ENCODE measurements at regions not wholly inside any gene's neighbourhood (a gene's known extent, or its start where the extent isn't known, plus 50 kb on each side); places are given as distances from the start of the nearest gene placed in this dataset.
"Not testable (repeated sequence)": the region's sequence is repeated elsewhere in the genome, so short reads cannot be mapped to it uniquely, and the experiment has no call there.

DNA sequence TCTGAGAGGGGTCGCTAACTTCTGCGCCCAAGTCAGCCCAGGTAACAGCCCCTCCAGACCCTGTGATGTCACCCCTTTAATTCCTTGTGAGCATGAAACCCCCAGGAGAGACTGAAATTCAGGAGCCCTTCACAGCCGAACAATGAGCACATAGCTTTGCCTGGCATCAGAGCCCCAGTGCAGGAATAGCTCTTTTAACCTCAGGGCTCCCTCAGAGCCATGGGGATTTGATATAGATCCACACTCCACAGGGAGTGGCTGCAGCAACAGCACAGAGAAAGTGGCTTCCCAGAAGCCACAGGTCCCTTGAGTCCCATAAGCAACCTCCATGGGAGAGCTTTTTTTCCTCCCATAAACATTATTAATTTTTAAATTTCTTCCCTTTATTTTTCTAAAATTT, 150.0 kb upstream of the MARCKS start:
- no peak for DNase-seq (ENCODE audit: low spot score)

DNA sequence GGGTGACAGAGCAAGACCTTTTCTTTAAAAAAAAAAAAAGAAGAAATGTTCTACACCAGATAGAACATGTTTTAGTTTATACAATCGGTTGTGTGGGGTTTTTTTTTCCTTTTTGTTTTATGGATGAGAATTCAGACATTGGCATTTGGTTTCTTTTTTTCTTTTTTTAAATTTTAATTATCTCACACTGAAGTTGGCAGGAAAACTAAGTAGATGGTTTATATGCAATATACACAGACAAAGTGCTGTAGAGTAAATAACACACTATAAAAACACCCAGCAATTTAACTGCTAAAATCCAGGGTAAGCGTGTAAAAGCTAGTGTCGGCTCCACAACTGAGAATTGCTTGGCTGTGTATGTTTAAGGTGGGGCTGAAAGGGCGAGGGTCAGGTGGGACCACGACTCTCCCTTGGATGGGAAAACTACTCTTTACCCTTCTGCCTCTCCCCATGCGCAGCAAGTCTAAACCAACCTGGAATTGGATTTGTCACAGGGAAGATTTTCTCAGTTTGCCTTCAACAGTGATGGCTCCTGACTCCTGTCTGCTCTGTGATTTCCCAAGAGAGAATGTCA, 147.1 kb upstream of the MARCKS start:
- no peak for DNase-seq (ENCODE audit: low spot score)

DNA sequence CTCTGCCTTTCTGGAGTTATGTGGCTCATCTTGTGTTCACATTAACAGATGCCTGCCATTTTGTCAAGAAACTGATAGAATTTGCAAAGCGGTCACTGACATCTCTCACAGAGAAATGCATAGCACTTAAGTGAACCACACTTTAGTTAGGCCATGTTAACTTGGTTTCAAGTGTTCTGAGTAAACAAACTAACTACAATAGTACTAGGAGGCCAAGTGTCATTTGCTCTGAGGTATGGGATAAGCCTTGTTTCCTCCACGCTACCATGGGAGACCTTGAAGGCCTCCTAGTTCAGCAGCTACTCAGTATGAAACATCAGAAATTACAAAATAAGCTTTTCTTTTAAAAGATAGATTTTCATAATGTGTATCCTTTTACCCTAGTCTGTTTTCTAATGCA, 143.5 kb upstream of the MARCKS start:
- DNase-seq (ENCODE audit: low spot score) = no peak

DNA sequence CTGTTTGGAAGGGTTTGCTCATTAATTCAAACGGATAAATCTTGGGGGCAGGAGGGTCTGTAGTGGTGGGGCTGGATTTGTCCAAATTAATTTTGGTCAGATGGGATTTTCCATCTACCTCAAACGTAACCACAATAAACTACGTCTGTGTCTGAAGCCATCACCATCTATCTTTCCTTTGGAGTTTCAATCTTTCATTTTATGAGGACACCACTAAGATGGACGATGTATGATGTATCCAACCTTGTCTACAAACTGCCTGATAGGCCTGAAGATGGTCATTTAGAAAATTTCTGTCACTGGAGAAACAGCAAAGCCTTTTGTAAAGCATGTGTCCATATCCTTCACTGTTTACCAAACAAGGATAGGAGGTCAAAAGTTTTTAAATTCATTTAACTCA, 138.6 kb upstream of the MARCKS start:
- DNase-seq (ENCODE audit: low spot score) = no peak

DNA sequence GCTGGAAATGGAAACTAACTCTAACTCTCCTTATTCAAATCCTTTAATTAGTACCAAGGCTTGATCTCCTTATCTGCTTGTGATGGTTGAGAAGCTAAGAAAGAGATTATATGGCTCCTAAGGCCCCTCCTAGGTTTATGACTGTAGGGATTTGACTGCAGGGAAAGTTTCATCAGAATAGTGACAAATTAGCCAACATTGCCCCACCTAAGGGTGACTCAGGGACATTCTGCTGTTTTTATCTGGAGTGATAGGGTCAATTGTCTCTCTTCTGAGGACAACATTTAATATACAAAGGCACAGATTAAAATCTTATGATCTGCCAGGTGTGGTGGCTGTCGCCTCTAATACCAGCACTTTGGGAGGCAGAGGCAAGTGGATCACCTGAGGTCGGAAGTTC, 138.1 kb upstream of the MARCKS start:
- no peak for DNase-seq (ENCODE audit: low spot score)

DNA sequence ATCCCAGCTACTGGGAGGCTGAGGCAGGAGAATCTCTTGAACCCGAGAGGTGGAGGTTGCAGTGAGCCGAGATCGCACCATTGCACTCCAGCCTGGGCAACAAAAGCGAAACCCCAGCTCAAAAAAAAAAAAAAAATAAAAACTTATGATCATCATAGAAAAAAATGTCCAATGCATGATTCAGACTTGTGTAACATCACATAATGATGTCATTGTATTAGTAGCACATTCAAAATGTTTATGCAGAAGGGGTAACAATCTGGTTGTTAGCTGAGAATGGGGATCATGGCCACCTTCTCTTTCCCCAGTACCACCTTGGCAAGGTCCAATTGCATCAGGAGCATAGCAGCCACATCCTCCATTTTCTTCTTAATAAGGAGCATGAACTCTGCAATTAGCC, 137.6 kb upstream of the MARCKS start:
- DNase-seq (ENCODE audit: low spot score) = no peak

DNA sequence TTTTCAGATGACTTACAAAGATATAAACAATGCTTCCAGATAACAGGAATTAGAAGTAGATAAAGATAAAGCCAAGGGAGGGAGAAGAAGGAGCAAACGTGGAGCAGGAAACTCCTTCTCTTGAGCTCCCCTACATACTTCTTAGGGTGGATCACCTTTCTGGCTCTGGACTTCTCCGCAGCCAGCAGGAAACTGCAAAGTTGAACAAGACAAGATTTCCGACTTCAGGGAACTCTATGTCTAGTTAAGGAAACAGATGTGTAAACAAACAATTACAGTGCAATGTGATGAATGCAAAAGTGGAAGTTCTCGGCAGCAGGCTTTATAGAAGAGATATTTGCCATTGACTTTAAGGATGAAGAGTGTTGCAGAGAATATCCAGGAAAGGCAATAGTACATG, 134.0 kb upstream of the MARCKS start:
- no peak for DNase-seq (ENCODE audit: low spot score)

DNA sequence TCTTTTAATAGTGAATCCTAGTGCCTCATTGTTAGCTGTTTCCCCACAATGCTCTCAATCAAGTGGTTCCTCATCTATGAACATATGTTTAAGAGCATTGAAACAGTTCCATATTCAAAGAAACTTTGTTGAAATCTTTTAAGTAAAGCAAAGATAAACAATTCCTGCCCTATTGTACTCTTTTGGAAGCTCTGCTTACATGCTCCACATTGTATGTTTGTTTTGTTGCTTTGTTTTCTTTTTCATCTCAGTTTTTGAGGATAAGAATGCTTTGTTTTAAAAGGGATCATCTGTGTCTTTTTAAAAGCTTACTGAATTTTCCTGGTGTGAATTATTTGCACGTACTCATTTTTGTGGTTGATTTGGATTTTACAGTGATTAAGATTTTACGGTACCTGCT, 132.2 kb upstream of the MARCKS start:
- DNase-seq (ENCODE audit: low spot score) = not testable (repeated sequence)

DNA sequence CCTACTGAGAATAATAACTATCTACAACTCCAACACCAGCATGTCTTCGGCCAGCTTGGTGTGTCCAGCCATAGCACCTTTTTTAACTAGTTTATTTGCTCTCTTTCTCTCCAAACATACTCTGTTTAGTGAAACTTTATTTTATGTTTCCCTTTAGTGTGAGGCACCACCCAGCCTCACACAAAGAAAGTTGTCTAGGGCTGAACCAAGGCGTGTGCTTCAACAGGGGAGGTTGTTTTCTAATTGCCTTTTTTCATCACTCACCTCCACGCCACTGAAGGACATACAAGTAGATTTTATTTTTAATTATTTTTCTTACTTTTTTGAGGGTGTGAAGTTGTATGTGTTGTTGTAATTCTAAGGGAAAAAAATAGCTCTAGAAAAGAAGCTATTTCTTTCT, 125.6 kb upstream of the MARCKS start:
- DNase-seq (ENCODE audit: low spot score) = no peak

DNA sequence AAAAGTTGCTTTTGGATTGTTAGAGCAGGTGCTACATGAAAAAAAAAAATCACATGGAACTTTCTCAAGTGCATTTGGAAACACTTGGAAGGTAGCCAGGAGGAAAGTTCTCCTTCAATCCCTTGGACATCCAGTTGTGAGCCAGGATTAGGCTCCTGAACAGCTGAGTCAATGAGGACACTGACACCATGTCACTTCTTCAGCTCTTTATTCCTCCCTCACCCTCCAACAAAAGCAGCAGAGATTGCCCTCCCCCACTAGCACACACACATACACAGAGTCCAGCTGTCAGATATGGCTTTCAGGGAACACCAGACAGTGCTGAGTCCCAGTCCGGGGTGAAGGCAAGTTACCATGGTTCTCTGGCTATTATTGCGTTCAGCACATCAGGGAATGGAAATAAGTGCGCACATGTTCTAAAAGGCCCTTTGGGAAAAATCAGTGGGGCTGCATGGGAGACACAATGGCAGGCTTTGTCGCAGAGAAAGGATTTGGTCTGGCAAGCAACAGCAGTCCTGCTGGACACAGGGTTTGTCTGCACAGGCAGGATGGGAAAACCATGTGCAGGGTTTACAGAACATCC, 124.7 kb upstream of the MARCKS start:
- DNase-seq (ENCODE audit: low spot score) = no peak

DNA sequence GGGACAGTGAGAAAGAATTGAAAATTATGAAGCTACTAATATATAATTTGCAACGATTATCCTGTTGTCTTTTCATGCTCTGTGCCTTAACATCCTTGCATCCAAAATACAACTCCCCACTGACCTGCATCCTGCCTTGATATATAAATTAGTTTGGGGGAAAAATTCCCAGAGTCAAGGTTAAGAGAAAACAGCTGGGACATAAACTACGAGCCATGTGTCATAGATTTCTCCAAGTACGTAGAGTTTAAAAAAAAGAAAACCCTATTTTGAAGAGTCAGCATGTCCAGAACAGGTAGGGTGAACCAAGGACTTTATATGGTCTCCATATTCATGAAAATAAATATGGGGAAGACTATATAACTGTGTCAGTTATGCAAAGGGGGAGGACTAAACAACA, 123.8 kb upstream of the MARCKS start:
- DNase-seq (ENCODE audit: low spot score) = no peak

DNA sequence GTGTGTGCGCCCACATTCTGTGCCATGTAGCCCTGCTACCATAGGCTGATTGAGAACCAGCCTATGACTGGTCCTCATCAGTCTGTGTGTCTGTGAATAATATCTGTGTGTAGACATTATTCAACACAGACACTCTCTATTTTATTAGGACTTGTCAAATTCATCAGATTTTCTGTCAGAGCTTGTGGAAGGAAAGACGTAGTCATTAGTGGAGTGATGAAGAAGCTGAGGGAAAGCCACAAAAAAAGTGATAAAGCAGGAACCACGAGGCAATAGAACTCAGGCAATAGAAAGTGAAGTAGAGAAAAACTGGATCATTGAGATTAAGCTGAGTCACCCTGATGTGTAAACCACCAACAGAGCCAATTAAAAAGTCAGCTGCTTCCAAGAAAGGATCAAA, 122.2 kb upstream of the MARCKS start:
- no peak for DNase-seq (ENCODE audit: low spot score)

DNA sequence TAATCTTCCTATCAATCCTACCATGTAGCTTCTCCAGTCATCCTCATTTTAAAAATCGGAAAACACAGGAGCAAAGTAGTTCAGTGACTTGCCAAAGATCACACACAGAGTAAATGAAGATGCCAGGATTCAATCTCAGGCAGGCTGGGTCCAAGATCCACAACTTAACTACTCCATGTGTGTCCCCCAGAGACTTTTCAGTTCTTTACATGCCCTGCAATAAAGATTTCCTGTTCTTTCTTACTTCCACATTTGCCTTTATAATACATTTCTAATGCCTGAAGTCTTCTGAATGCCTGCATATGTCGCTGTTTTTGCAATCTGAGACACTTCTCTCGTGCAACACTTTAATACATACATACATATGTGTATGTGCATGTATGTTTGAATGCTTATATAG, 121.7 kb upstream of the MARCKS start:
- DNase-seq (ENCODE audit: low spot score) = no peak

DNA sequence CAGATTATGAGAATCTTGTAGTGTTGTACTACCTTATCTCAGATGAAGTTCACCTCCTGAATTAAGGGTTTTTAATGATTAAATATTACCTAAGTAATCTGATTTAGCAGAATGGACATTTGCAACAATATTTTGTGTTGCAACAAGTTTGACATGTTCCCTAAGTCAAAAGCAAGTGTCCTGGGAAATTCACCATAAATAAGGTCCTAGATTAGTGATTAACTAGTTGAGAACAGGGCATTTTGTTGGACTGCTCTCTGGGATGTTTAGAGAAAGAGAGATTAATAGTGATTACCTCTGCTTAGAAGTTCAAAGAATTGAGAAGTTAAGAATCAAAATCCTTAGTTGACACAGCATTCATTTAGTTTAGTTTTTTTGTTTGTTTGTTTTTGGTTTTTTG, 120.2 kb upstream of the MARCKS start:
- DNase-seq (ENCODE audit: low spot score) = no peak

DNA sequence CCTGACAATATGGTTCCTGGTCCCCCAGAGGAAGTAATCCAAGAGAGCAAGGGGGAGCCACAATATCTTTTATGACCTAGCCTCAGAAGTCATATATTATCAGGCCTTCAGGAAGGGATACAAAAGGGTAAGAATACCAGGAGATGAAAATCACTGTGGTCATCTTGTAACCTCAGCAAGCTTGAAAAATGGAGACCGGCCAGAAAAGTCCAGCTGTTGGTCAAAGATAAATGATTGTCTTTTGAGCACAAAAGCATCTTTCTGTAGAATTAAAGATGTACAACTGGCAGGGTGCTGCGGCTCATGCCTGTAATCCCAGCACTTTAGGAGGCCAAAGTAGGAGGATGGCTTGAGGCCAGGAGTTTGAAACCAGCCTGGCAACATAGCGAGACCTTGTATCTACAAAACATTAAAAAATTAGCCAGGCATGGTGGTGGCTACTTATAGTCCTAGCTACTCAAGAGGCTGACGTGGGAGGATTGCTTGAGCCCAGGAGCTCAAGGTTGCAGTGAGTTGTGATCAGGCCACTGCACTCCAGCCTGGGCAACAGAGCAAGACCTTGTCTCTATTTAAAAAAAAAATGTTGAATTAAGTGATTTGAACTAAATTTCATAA, 118.0 kb upstream of the MARCKS start:
- DNase-seq (ENCODE audit: low spot score) = no peak

DNA sequence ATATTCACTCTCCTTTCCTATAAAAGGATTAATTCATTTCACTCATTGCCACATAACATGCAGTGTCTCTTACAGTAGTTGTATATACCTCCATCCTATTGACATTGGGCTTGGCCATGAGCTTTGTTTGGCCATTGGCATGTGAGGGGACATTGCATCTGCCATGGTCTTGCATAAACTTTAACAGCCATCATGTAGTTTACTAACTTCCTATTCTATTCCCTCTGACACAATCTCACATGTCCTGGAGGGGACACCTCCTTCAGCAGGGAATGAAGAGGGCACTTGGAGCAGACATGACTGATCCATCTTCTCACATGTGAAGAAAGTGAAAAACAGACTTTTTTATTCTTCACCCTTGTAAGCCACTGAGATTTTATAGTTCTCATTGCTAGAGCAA, 115.5 kb upstream of the MARCKS start:
- DNase-seq (ENCODE audit: low spot score) = no peak

DNA sequence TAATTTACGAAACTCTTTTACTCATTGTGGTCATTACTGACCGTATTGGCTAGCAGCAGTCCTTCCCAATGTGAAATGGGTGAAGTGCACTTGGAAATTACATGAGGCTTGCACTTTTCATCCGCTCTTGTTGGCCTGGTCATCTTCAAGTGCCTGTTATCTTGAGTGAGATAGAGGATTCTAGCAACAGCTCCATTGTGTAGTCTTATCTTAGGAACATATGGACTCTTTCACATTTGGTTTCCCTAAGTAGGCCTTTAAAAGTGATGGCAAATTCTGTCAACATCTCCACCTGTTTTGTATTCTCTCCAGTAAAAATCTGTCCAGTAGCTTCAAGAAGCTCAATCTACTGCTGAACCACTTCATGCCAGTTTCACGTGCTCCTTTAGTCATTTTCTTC, 114.8 kb upstream of the MARCKS start:
- no peak for DNase-seq (ENCODE audit: low spot score)

DNA sequence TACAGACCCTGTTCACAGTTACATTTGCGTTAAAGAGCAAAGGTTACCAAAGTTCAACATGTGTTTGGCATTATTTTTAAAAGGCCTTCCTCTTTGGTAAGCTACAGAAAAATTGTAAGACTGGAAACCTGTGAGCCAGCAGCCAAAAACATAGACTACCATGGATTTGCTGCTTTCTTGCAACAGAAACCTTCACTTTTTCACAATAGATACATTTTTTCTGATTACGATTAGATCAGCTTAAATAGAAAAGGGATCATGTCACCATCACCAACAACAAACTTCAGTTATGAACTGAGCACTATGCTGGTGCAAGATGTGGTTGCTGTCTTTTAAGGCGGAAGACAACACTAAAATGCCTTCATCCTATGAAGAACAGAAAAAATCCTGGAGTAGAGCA, 112.3 kb upstream of the MARCKS start:
- no peak for DNase-seq (ENCODE audit: low spot score)

DNA sequence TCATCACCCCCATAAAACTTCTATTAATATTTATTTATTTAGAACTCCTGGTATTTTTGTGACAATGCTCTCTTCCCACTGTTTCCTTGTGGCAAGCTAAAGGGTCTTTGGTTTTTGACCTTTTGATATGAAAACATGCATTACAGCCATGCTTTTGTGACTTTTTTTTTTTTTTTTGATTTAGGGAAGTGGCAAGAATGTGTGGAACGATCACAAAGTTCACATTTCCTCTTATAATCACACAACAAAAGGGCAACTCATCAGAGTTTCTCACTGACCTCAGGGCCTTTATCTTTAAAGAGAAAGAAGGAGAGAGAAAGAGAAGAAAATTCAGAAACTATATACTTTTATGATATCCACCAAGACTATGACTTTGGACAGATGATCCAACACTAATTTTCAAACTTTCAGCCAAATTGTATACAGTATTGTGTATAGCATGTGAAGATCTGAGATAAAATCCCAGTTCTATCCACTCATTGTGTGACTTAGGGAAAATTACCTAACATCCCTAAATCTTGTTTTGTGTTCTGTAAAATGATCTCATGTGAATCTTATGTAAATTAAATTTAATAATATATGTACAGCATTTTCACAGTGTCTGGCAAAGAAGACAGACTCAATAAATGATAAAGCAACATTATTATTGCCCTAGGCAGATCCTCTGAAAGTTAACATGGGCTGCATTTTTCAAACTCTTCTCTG, 106.8 kb upstream of the MARCKS start:
- DNase-seq (ENCODE audit: low spot score) = no peak

DNA sequence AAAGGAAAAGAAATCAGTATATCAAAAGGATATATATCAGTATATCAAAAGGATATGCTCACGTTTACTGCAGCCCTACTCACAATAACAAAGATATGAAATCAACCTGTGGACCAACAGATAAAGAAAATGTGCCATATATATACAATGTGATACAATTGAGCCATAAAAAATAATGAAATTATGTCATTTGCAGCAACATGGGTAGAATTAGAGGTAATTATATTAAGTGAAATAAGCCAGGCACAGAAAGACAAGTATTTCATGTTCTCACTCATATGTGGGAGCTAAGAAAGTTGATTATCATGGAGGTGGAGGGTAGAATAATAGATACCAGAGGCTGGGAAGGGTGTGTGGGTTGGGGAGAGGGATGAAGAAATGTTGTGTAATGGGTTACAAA, 102.9 kb upstream of the MARCKS start:
- DNase-seq (ENCODE audit: low spot score) = no peak

DNA sequence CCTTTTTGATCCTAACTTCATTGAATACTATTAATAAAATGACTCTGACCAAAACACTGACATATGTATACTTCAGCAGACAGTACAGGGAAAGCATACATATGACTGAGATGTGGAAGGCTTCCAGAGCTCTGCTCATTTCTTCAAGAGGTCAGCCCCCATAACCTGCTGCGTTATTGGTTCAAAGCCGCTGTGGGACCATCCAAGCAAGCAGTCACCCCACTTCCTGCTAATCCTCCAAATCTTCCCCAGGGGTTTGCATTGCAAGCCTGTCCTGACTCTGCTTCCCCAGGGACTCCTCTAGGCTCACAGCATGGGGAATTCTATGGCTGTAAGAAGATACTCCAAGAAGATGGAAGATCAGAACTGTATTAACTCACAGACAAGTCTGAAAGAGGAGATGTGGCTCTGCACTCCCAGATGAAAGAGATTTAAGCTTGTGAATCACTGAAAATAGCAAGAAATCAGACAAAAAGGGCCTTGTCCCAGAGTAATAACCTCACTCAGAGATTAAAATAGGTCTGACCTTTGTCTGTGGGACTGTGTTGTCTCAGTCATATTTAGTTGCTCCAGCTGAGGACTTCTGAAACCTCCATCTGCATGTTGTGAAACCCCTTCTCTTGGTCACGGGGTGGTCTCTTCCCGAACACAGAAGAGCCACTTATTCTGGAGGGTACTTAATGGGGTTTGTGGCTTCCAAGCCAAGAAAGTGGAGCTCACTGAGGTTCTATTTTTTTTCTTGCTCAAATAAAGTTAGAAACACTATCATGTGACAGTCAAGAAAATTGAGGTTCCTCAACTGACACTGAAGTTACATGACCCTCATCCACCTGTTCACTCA, 101.5 kb upstream of the MARCKS start:
- no peak for DNase-seq (ENCODE audit: low spot score)

DNA sequence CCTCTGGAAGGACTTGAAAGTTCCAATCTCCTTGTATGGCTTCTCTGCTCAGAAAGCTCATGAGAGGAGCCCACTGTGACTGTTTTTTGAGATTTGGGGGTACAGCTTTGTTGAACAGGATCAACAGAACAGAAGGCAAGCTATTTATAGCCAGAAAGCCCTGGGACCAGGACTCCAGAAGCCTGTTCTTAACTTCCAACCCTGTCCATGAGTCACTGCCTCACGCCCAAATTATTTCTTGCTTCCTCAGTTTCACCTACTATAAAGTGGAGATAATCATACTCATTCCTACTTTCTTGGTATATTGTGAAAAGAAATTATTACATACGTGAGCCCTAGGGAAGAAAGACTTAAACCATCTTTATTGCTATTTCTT, 100.9 kb upstream of the MARCKS start:
- DNase-seq (ENCODE audit: low spot score) = no peak

DNA sequence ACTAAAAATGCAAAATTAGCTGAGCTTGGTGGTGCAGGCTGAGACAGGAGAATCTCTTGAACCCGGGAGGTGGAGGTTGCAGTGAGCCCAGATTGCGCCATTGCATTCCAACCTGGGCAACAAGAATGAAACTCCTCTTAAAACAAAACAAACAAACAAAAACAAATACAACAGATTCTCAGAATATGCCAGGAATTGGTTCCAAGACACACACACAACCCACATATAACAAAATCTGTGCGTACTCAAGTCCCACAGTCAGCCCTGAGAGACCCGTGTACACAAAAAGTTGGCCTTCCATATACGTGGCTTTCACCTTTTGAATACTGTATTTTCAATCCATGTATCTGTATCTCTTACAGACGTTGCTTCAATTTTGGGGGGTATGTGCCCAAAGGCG, 98.9 kb upstream of the MARCKS start:
- no peak for DNase-seq (ENCODE audit: low spot score)
